HG03575 (cell line): ENCODE measurements at regions not wholly inside any gene's neighbourhood (a gene's known extent, or its start where the extent isn't known, plus 50 kb on each side); places are given as distances from the start of the nearest gene placed in this dataset.

Experiments
- ATAC-seq: cut with Tn5 transposase; IDR thresholded peaks from one replicate; pipeline ENCODE4 v1.9.1; 2021; ENCODE audit not compliant: unreplicated experiment, insufficient number of reproducible peaks, low FRiP score; ENCODE audit errors: extremely low read depth

- ATAC-seq = no peak
Observed at GRCh38 chr6:148265054-148265453, 77.6 kb upstream of the SASH1 start.

GRCh38 chr6:148269386-148269785 is 73.3 kb upstream of the SASH1 start:
- ATAC-seq = no peak

GRCh38 chr6:148271711-148272439 is 70.8 kb upstream of the SASH1 start:
- ATAC-seq = no peak

- no peak for ATAC-seq
Observed at GRCh38 chr6:148272597-148272996, 70.0 kb upstream of the SASH1 start.

- ATAC-seq = no peak
Observed at GRCh38 chr6:148273962-148274752, 68.5 kb upstream of the SASH1 start.

GRCh38 chr6:148274809-148275208 is 67.8 kb upstream of the SASH1 start:
- ATAC-seq = no peak

GRCh38 chr6:148285205-148285604 is 57.4 kb upstream of the SASH1 start:
- no peak for ATAC-seq

GRCh38 chr6:148286563-148286962 is 56.1 kb upstream of the SASH1 start:
- no peak for ATAC-seq

- no peak for ATAC-seq
Observed at GRCh38 chr6:148287623-148288333, 54.9 kb upstream of the SASH1 start.

GRCh38 chr6:148288541-148288940 is 54.1 kb upstream of the SASH1 start:
- ATAC-seq = no peak

GRCh38 chr6:148289153-148289552 is 53.5 kb upstream of the SASH1 start:
- no peak for ATAC-seq

GRCh38 chr6:148291876-148292275 is 50.8 kb upstream of the SASH1 start:
- no peak for ATAC-seq
